ENCODE measurements at regions not wholly inside any gene's neighbourhood (a gene's known extent, or its start where the extent isn't known, plus 50 kb on each side); places are given as distances from the start of the nearest gene placed in this dataset.

DNA sequence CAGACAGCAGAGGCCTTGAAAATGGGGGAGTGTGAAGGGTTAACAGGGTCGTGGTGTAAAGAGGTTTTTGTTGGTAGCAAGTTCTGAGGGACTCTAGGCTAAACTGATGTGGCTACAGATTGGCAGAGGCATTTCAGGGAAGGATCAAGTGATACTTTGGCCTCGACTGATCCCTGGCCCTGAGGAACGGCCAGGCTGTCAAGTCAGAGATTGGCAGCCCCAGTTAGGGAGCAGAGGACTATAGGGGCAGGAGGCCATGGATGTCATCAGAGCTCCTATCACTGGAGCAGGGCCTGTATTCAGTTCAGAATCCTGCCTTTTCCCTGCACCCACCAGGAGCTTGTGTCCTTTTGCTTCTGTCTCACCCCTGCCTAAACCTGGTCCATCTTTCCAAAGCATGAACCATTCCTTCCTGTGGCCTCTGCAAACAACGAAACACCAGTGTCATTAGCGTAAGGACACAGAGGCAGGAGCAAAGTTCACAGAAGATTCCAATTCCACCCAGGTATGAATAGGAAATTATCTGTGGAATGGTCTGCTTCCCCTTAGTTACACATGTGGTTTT lies 613.1 kb downstream of the MID1IP1 start:
- no peaks in the 10 kb centered on the region for H3K36me3 ChIP-seq
- peaks cover 0 to 6% of the 10 kb centered on the region in 2 donors for H3K9me3 ChIP-seq
- no peaks in the 10 kb centered on the region for H3K4me1 ChIP-seq
- H3K27ac ChIP-seq, result no peak overlapping the region
- no peak overlapping the region for H3K4me3 ChIP-seq
- no peak for TF ChIP-seq CTCF (IDR thresholded peaks at IDR 0.05)
- no peak for DNase-seq (ENCODE audit: low spot score)
- H3K27me3 ChIP-seq, result no peaks in the 10 kb centered on the region

GRCh38 chrX:39416547-39417260 lies 615.4 kb downstream of the MID1IP1 start:
- H3K27ac ChIP-seq, result no peak overlapping the region
- H3K9me3 ChIP-seq, result peaks cover 0 to 6% of the 10 kb centered on the region in 2 donors
- H3K27me3 ChIP-seq, result no peaks in the 10 kb centered on the region
- no peak overlapping the region for H3K4me3 ChIP-seq
- DNase-seq (ENCODE audit: low spot score), result no peak
- TF ChIP-seq CTCF (IDR thresholded peaks at IDR 0.05), result no peak
- no peaks in the 10 kb centered on the region for H3K36me3 ChIP-seq
- no peaks in the 10 kb centered on the region for H3K4me1 ChIP-seq

- Histone ChIP-seq H3K36me3 (no peaks in the 10 kb centered on the region), H3K27me3 (no peaks in the 10 kb centered on the region), H3K4me3 (no peak overlapping the region), H3K27ac (no peak overlapping the region), H3K9me3 (peaks cover 0 to 2% of the 10 kb centered on the region in 2 donors), H3K4me1 (no peaks in the 10 kb centered on the region)
- TF ChIP-seq CTCF (IDR thresholded peaks at IDR 0.05), result no peak
- no peak for DNase-seq (ENCODE audit: low spot score)
Measured at GRCh38 chrX:39418254-39418704, 617.0 kb downstream of the MID1IP1 start.

- no peaks in the 10 kb centered on the region for H3K36me3 ChIP-seq
- no peak for TF ChIP-seq CTCF (IDR thresholded peaks at IDR 0.05)
- DNase-seq (ENCODE audit: low spot score), result no peak
- H3K9me3 ChIP-seq, result no peaks in the 10 kb centered on the region
- no peak overlapping the region for H3K4me3 ChIP-seq
- H3K27me3 ChIP-seq, result no peaks in the 10 kb centered on the region
- no peaks in the 10 kb centered on the region for H3K4me1 ChIP-seq
- no peak overlapping the region for H3K27ac ChIP-seq
Measured at GRCh38 chrX:39418731-39419638, 617.7 kb downstream of the MID1IP1 start.

DNA sequence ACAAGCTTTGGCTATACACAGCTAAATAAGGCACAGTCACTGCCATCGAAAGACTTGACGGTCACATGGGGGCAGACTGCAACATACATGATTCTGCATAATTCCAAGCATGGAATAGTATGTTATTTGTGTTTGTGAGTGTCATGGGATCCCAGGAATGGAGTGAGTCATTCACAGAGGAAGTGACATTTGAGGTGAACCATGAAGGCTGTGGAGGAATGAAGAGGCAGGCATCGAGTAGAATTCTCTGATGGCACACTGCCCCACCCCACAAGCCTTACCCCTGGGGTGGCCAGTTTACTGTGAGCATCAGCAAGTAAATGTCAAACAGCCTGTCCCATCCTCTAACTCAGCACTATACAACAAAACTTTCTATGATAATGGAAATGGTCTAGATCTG lies 619.7 kb downstream of the MID1IP1 start:
- no peaks in the 10 kb centered on the region for H3K4me1 ChIP-seq
- TF ChIP-seq CTCF (IDR thresholded peaks at IDR 0.05), result no peak
- no peak overlapping the region for H3K27ac ChIP-seq
- DNase-seq (ENCODE audit: low spot score), result no peak
- no peak overlapping the region for H3K4me3 ChIP-seq
- no peaks in the 10 kb centered on the region for H3K36me3 ChIP-seq
- no peaks in the 10 kb centered on the region for H3K9me3 ChIP-seq
- no peaks in the 10 kb centered on the region for H3K27me3 ChIP-seq

Measured in right atrium auricular region (tissue), 2 donors.